H1 (cell line): ENCODE measurements at regions not wholly inside any gene's neighbourhood (a gene's known extent, or its start where the extent isn't known, plus 50 kb on each side); places are given as distances from the start of the nearest gene placed in this dataset.
A peak's percentile ranks its signal among the peaks of the same experiment; 100 is the strongest.

Source experiments
- CTCF ChIA-PET: fragments of 300-600 bp; sonication (Branson Sonifier 250); formaldehyde crosslinking; loops from one replicate; lab custom pipeline; 2021; ENCODE audit not compliant: partially characterized antibody; lab: Charles Lee
- POLR2A ChIA-PET: fragments of 300-600 bp; sonication (Branson Sonifier 250); formaldehyde crosslinking; loops from one replicate; lab custom pipeline; 2021; ENCODE audit warnings: inconsistent platforms; ENCODE audit not compliant: partially characterized antibody; lab: Charles Lee
- DNase-seq, 2 experiments: peaks; one replicate each; pipeline versions ENCODE4 v3.0.0 to v3.0.0-alpha.2; 2010 to 2022; ENCODE audit warnings: low spot score in 2 of 2, low read depth in 1 of 2, mixed read lengths in 1 of 2
- FAIRE-seq: peaks from 2 replicates; lab custom pipeline; 2011; peaks lifted over from hg19 to GRCh38; lab: Jason Lieb, UNC
- H2AFZ ChIP-seq: 2 replicates; pipeline ENCODE4 v1.8.1; 2012; ENCODE audit warnings: low read length, inconsistent platforms
- H2AK5ac ChIP-seq: 2 replicates; pipeline ENCODE4 v1.6.1; 2013; ENCODE audit warnings: low read depth, low read length
- H2BK120ac ChIP-seq: replicated peaks from 2 replicates; pipeline ENCODE3; 2013; ENCODE audit warnings: low read depth, low read length, inconsistent platforms
- H2BK12ac ChIP-seq: 2 replicates; pipeline ENCODE4 v1.6.1; 2013; ENCODE audit warnings: low read depth, low read length
- H2BK15ac ChIP-seq: 2 replicates; pipeline ENCODE4 v1.6.1; 2013; ENCODE audit warnings: low read length
- H2BK20ac ChIP-seq: 2 replicates; pipeline ENCODE4 v1.6.1; 2013; ENCODE audit warnings: low read length
- H2BK5ac ChIP-seq: 2 replicates; pipeline ENCODE4 v1.6.1; 2013; ENCODE audit warnings: low read depth, low read length
- H3K14ac ChIP-seq: 2 replicates; pipeline ENCODE4 v1.6.1; 2013; ENCODE audit warnings: inconsistent platforms; ENCODE audit not compliant: insufficient read length
- H3K18ac ChIP-seq: 2 replicates; pipeline ENCODE4 v1.6.1; 2013; ENCODE audit warnings: low read length; ENCODE audit errors: extremely low read depth
- H3K23ac ChIP-seq: 2 replicates; pipeline ENCODE4 v1.6.1; 2013; ENCODE audit warnings: inconsistent platforms; ENCODE audit not compliant: insufficient read length
- H3K23me2 ChIP-seq: 2 replicates; pipeline ENCODE4 v1.6.1; 2013; ENCODE audit warnings: low read depth, low read length
- H3K27ac ChIP-seq: 2 replicates; pipeline ENCODE4 v1.6.1; 2011; ENCODE audit warnings: low read depth, low read length, inconsistent platforms
- H3K27me3 ChIP-seq, 4 experiments: replicated peaks in 1 of 4; 1 replicate in 1 of 4; 2 replicates in 3 of 4; pipeline versions ENCODE4 v1.6.1 to v1.8.1; 2011 to 2013; ENCODE audit warnings: low read length in 3 of 4, mild to moderate bottlenecking in 3 of 4, inconsistent platforms in 2 of 4, mixed read lengths in 2 of 4, moderate library complexity in 1 of 4; ENCODE audit not compliant: control insufficient read depth in 3 of 4, insufficient read depth in 3 of 4; ENCODE audit errors: extremely low read depth in 1 of 4
- H3K36me3 ChIP-seq, 4 experiments: 2 replicates each; pipeline versions ENCODE4 v1.6.1 to v1.8.1; 2011 to 2013; ENCODE audit warnings: mild to moderate bottlenecking in 4 of 4, low read length in 3 of 4, moderate library complexity in 2 of 4, control low read depth in 1 of 4, inconsistent platforms in 1 of 4; ENCODE audit not compliant: insufficient read depth in 4 of 4, control insufficient read depth in 2 of 4
- H3K4ac ChIP-seq: replicated peaks from 2 replicates; pipeline ENCODE3; 2013; ENCODE audit warnings: low read length, low read depth, mixed read lengths, inconsistent platforms; ENCODE audit not compliant: insufficient read length
- H3K4me1 ChIP-seq, 4 experiments: replicated peaks in 1 of 4; 1 replicate in 1 of 4; 2 replicates in 3 of 4; pipeline versions ENCODE4 v1.6.1 to v1.8.1; 2011 to 2013; ENCODE audit warnings: low read length in 3 of 4, inconsistent platforms in 2 of 4, mixed read lengths in 1 of 4; ENCODE audit not compliant: insufficient read depth in 4 of 4, control insufficient read depth in 3 of 4
- H3K4me2 ChIP-seq, 2 experiments: 2 replicates each; pipeline versions ENCODE4 v1.6.1 to v1.8.1; 2011 to 2013; ENCODE audit warnings: low read depth in 2 of 2, low read length in 2 of 2, control low read depth in 1 of 2, inconsistent platforms in 1 of 2, mild to moderate bottlenecking in 1 of 2; ENCODE audit not compliant: insufficient read depth in 1 of 2
- H3K4me3 ChIP-seq, 4 experiments: fragments of 200-600, 300-600 bp in 1 of 4; sonication (generic), shearing (Covaris generic), sonication (Bioruptor Twin) in 1 of 4; 2 replicates each; pipeline versions ENCODE4 v1.5.1 to v1.8.1; 2011 to 2016; ENCODE audit warnings: low read length in 4 of 4, low read depth in 3 of 4, control low read depth in 2 of 4, inconsistent platforms in 2 of 4, mild to moderate bottlenecking in 2 of 4, mixed read lengths in 1 of 4, moderate library complexity in 1 of 4; ENCODE audit not compliant: insufficient read depth in 2 of 4; ENCODE audit errors: extremely low read depth in 1 of 4
- H3K56ac ChIP-seq: replicated peaks from 2 replicates; pipeline ENCODE3; 2013; ENCODE audit warnings: low read depth, mild to moderate bottlenecking, mixed read lengths, low read length, inconsistent platforms; ENCODE audit not compliant: insufficient read length
- H3K79me1 ChIP-seq: 2 replicates; pipeline ENCODE4 v1.6.1; 2013; ENCODE audit warnings: low read depth, low read length, control low read depth
- H3K79me2 ChIP-seq, 2 experiments: 2 replicates each; pipeline versions ENCODE4 v1.6.1 to v1.8.1; 2012 to 2013; ENCODE audit warnings: low read length in 2 of 2, mild to moderate bottlenecking in 2 of 2, inconsistent platforms in 1 of 2; ENCODE audit not compliant: insufficient read depth in 2 of 2, control insufficient read depth in 1 of 2
- H3K9ac ChIP-seq, 4 experiments: replicated peaks in 1 of 4; 1 replicate in 1 of 4; 2 replicates in 3 of 4; pipeline versions ENCODE4 v1.6.1 to v1.8.1; 2011 to 2013; ENCODE audit warnings: low read depth in 3 of 4, low read length in 3 of 4, control low read depth in 2 of 4, mild to moderate bottlenecking in 2 of 4, moderate library complexity in 2 of 4, inconsistent platforms in 1 of 4; ENCODE audit errors: extremely low read depth in 1 of 4
- H3K9me3 ChIP-seq, 2 experiments: 2 replicates each; pipeline versions ENCODE4 v1.6.1 to v1.8.1; 2012 to 2013; ENCODE audit warnings: mild to moderate bottlenecking in 2 of 2, moderate library complexity in 2 of 2, control low read depth in 1 of 2, inconsistent platforms in 1 of 2, low read depth in 1 of 2, low read length in 1 of 2, mixed read lengths in 1 of 2; ENCODE audit not compliant: insufficient read depth in 2 of 2
- H4K20me1 ChIP-seq, 2 experiments: replicated peaks in 1 of 2; 2 replicates each; pipeline versions ENCODE3 to v1.8.1; 2011 to 2013; ENCODE audit warnings: inconsistent platforms in 2 of 2, low read length in 2 of 2, mild to moderate bottlenecking in 1 of 2; ENCODE audit not compliant: insufficient read depth in 2 of 2, control insufficient read depth in 1 of 2
- H4K5ac ChIP-seq: 2 replicates; pipeline ENCODE4 v1.6.1; 2013; ENCODE audit warnings: low read length, low read depth, mixed read lengths, inconsistent platforms; ENCODE audit not compliant: insufficient read length
- H4K8ac ChIP-seq: 2 replicates; pipeline ENCODE4 v1.8.0; 2013; ENCODE audit warnings: mild to moderate bottlenecking, moderate library complexity, low read length, inconsistent platforms; ENCODE audit not compliant: insufficient read depth; ENCODE audit errors: extremely low read depth
- H4K91ac ChIP-seq: replicated peaks from 2 replicates; pipeline ENCODE3; 2013; ENCODE audit warnings: low read length, mixed read lengths, inconsistent platforms; ENCODE audit not compliant: insufficient read length
- KDM1A ChIP-seq: fragments of 200-600, 300-600 bp; sonication (generic); IDR thresholded peaks from 2 replicates; pipeline ENCODE4 v1.7.1; 2016; ENCODE audit warnings: mild to moderate bottlenecking, low read length, borderline replicate concordance
- SP2 ChIP-seq: IDR thresholded peaks from 2 replicates; pipeline ENCODE4 v1.6.1; 2012; ENCODE audit warnings: mild to moderate bottlenecking, low read length, inconsistent platforms
- TEAD4 ChIP-seq: IDR thresholded peaks from 2 replicates; pipeline ENCODE4 v1.6.1; 2012; ENCODE audit warnings: low read depth, low read length, inconsistent platforms, mixed read lengths
- WGBS, 2 experiments: shearing (Covaris generic) in 1 of 2; methylation state at CpG; one replicate each; pipeline versions ENCODE4 v1.1.6 to v1.1.7; 2013 to 2015; ENCODE audit warnings: low lambda C conversion rate in 2 of 2, mixed read lengths in 2 of 2, inconsistent platforms in 1 of 2, low coverage in 1 of 2, missing lambda C conversion rate in 1 of 2; ENCODE audit not compliant: insufficient replicate concordance in 2 of 2, insufficient coverage in 1 of 2, insufficient read length in 1 of 2; ENCODE audit errors: extremely low coverage in 1 of 2, missing lambda C conversion rate in 1 of 2; 5-methylcytosine and 5-hydroxymethylcytosine counted together

GRCh38 chr21:14690886-14691285 is 144.8 kb upstream of the SAMSN1 start:
- CTCF ChIA-PET = interaction anchor here (1.0 kb wide), 1 partner anchor 13 kb away, joined by 3 read pairs; no protein-coding TSS in a partner anchor
- 0 out of 2 replicates have a peak overlapping the region, but pooled peaks have one; percentile 22 for H2BK12ac ChIP-seq
- H3K4ac ChIP-seq = no peak overlapping the region
- no peaks in the 10 kb centered on the region for H3K36me3 ChIP-seq
- no peak overlapping the region for H3K9ac ChIP-seq
- H3K27me3 ChIP-seq = no peaks in the 10 kb centered on the region
- H3K4me3 ChIP-seq = no peak overlapping the region
- peaks cover 0 to 3% (median 0%) of the 10 kb centered on the region in 4 experiments; a peak in 1 of 7 replicates for H3K4me1 ChIP-seq
- H4K8ac ChIP-seq = no peak overlapping the region
- FAIRE-seq = no peak
- no peak overlapping the region for H2AFZ ChIP-seq
- H3K56ac ChIP-seq = no peak overlapping the region
- H3K27ac ChIP-seq = no peak overlapping the region
- no peaks in the 10 kb centered on the region for H3K79me1 ChIP-seq
- no peaks in the 10 kb centered on the region for H3K9me3 ChIP-seq
- no peak for DNase-seq
- H2BK20ac ChIP-seq = no peak overlapping the region
- no peak overlapping the region for H2BK120ac ChIP-seq
- POLR2A ChIA-PET = interaction anchor here (0.6 kb wide), 1 partner anchor 79 kb away, joined by 4 read pairs; no protein-coding TSS in a partner anchor
- 75% methylated on average over 2 of the region's 2 CpGs; no CpG with 5 or more reads in 1 of the 2 experiments for WGBS, 2 experiments
- H3K18ac ChIP-seq = no peak overlapping the region
- H3K23me2 ChIP-seq = no peaks in the 10 kb centered on the region
- H3K79me2 ChIP-seq = no peaks in the 10 kb centered on the region
- H3K23ac ChIP-seq = no peak overlapping the region
- H2AK5ac ChIP-seq = no peak overlapping the region
- no peak overlapping the region for H2BK5ac ChIP-seq
- H3K14ac ChIP-seq = no peak overlapping the region
- H4K20me1 ChIP-seq = no peaks in the 10 kb centered on the region
- no peak overlapping the region for H4K91ac ChIP-seq
- no peak overlapping the region for H3K4me2 ChIP-seq
- no peak overlapping the region for H4K5ac ChIP-seq
- no peak overlapping the region for H2BK15ac ChIP-seq
- no peak for TF ChIP-seq TEAD4
- TF ChIP-seq KDM1A = no peak
- TF ChIP-seq SP2 = no peak
